Right lobe of liver (tissue), 4 donors: ENCODE measurements at regions not wholly inside any gene's neighbourhood (a gene's known extent, or its start where the extent isn't known, plus 50 kb on each side); places are given as distances from the start of the nearest gene placed in this dataset.
"Not testable (repeated sequence)": the region's sequence is repeated elsewhere in the genome, so short reads cannot be mapped to it uniquely, and the experiment has no call there.

ENCODE experiments used
- POLR2A ChIP-seq: fragments of 450-650 bp; IDR thresholded peaks from one replicate; pipeline ENCODE4 v1.6.1; 2017; ENCODE audit warnings: antibody characterized with exemption, mild to moderate bottlenecking
- TF ChIP-seq, protein P1 (sequence below), 4 donors: fragments of 200-600 bp in 3 of 4; fragments of 450-650 bp in 1 of 4; IDR thresholded peaks; one replicate each; pipeline versions ENCODE4 v1.5.1 to v1.8.0; 2016 to 2022; ENCODE audit warnings: antibody characterized with exemption in 4 of 4, mild to moderate bottlenecking in 2 of 4
- donor health status: DM: no; HTN: no; CAD: no.
- donor health status: DM: no; HTN: no; CAD: no.
- donor health status: DM: no; HTN: yes; CAD: no.

DNA sequence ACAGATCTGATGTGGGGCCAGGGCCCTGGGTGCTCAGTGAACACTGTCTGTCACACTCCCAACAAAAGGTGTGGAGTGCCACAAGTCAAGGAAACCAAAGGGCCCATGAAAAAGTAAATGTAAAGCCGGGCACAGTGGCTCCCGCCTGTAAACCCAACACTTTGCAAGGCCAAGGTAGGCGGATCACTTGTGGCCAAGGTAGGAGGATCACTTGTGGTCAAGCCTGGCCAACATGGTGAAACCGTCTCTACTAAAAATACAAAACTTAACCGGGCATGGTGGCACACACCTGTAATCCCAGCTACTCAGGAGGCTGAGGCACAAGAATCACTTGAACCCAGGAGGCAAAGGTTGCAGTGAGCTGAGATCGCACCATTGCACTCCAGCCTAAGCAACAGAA is 227.6 kb downstream of the ZNF516 start:
- TF ChIP-seq, protein P1, sequence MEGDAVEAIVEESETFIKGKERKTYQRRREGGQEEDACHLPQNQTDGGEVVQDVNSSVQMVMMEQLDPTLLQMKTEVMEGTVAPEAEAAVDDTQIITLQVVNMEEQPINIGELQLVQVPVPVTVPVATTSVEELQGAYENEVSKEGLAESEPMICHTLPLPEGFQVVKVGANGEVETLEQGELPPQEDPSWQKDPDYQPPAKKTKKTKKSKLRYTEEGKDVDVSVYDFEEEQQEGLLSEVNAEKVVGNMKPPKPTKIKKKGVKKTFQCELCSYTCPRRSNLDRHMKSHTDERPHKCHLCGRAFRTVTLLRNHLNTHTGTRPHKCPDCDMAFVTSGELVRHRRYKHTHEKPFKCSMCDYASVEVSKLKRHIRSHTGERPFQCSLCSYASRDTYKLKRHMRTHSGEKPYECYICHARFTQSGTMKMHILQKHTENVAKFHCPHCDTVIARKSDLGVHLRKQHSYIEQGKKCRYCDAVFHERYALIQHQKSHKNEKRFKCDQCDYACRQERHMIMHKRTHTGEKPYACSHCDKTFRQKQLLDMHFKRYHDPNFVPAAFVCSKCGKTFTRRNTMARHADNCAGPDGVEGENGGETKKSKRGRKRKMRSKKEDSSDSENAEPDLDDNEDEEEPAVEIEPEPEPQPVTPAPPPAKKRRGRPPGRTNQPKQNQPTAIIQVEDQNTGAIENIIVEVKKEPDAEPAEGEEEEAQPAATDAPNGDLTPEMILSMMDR (IDR thresholded peaks at IDR 0.05), result not testable (repeated sequence)
- not testable (repeated sequence) for TF ChIP-seq POLR2A
